ENCODE measurements at regions not wholly inside any gene's neighbourhood (a gene's known extent, or its start where the extent isn't known, plus 50 kb on each side); places are given as distances from the start of the nearest gene placed in this dataset.
"Not testable (repeated sequence)": the region's sequence is repeated elsewhere in the genome, so short reads cannot be mapped to it uniquely, and the experiment has no call there.

GRCh38 chr12:17116538-17116937, 510.6 kb upstream of the LMO3 start:
- DNase-seq; H3K36me3 ChIP-seq (ENCODE audit: control insufficient read depth in 1 of 2, insufficient read depth in 2 of 2, low read length in 1 of 2); H3K4me1 ChIP-seq (ENCODE audit: control insufficient read depth in 1 of 2, insufficient read depth in 2 of 2, low read length in 2 of 2); H3K9me3 ChIP-seq (ENCODE audit: control insufficient read depth, low read length); intact Hi-C loops (cut with DNase I); H3K27me3 ChIP-seq (ENCODE audit: control insufficient read depth in 1 of 2, insufficient read depth in 2 of 2, low read length in 1 of 2); ATAC-seq (ENCODE audit: low FRiP score); H3K27ac ChIP-seq (ENCODE audit: low read depth in 1 of 2, low read length in 2 of 2); H3K4me3 ChIP-seq (ENCODE audit: low read length in 2 of 2): not testable (repeated sequence)
- WGBS, 2 donors, result 84 to 86% methylated on average over 3 of the region's 3 CpGs

GRCh38 chr12:17110316-17110715, 504.4 kb upstream of the LMO3 start:
- Histone ChIP-seq H3K4me3 (ENCODE audit: low read length in 2 of 2) (no peak overlapping the region), H3K27me3 (ENCODE audit: control insufficient read depth in 1 of 2, insufficient read depth in 2 of 2, low read length in 1 of 2) (no peaks in the 10 kb centered on the region), H3K27ac (ENCODE audit: low read depth in 1 of 2, low read length in 2 of 2) (no peak overlapping the region), H3K36me3 (ENCODE audit: control insufficient read depth in 1 of 2, insufficient read depth in 2 of 2, low read length in 1 of 2) (no peaks in the 10 kb centered on the region), H3K4me1 (ENCODE audit: control insufficient read depth in 1 of 2, insufficient read depth in 2 of 2, low read length in 2 of 2) (no peaks in the 10 kb centered on the region), H3K9me3 (ENCODE audit: control insufficient read depth, low read length) (no peaks in the 10 kb centered on the region)
- ATAC-seq (ENCODE audit: low FRiP score), result no peak
- no peak for DNase-seq
- intact Hi-C loops (cut with DNase I), result no loop called here

- ATAC-seq (ENCODE audit: low FRiP score) (no peak), DNase-seq (no peak)
- Histone ChIP-seq H3K27ac (ENCODE audit: low read depth in 1 of 2, low read length in 2 of 2) (no peak overlapping the region), H3K4me1 (ENCODE audit: control insufficient read depth in 1 of 2, insufficient read depth in 2 of 2, low read length in 2 of 2) (no peaks in the 10 kb centered on the region), H3K4me3 (ENCODE audit: low read length in 2 of 2) (no peak overlapping the region), H3K36me3 (ENCODE audit: control insufficient read depth in 1 of 2, insufficient read depth in 2 of 2, low read length in 1 of 2) (no peaks in the 10 kb centered on the region), H3K9me3 (ENCODE audit: control insufficient read depth, low read length) (no peaks in the 10 kb centered on the region), H3K27me3 (ENCODE audit: control insufficient read depth in 1 of 2, insufficient read depth in 2 of 2, low read length in 1 of 2) (no peaks in the 10 kb centered on the region)
- WGBS, 2 donors, result 30 to 52% methylated on average over 3 of the region's 3 CpGs
- intact Hi-C loops (cut with DNase I), result no loop called here
Measured at GRCh38 chr12:17108877-17109541, 503.0 kb upstream of the LMO3 start.

- Histone ChIP-seq H3K27me3 (ENCODE audit: control insufficient read depth in 1 of 2, insufficient read depth in 2 of 2, low read length in 1 of 2) (no peaks in the 10 kb centered on the region), H3K4me3 (ENCODE audit: low read length in 2 of 2) (no peak overlapping the region), H3K4me1 (ENCODE audit: control insufficient read depth in 1 of 2, insufficient read depth in 2 of 2, low read length in 2 of 2) (no peaks in the 10 kb centered on the region), H3K27ac (ENCODE audit: low read depth in 1 of 2, low read length in 2 of 2) (no peak overlapping the region), H3K9me3 (ENCODE audit: control insufficient read depth, low read length) (no peaks in the 10 kb centered on the region), H3K36me3 (ENCODE audit: control insufficient read depth in 1 of 2, insufficient read depth in 2 of 2, low read length in 1 of 2) (no peaks in the 10 kb centered on the region)
- DNase-seq, result no peak
- WGBS, 2 donors, result 41 to 54% methylated on average over 2 of the region's 2 CpGs
- ATAC-seq (ENCODE audit: low FRiP score), result no peak
- intact Hi-C loops (cut with DNase I), result no loop called here
Measured at GRCh38 chr12:17104801-17105200, 498.8 kb upstream of the LMO3 start.

- Histone ChIP-seq H3K4me3 (ENCODE audit: low read length in 2 of 2) (no peak overlapping the region), H3K36me3 (ENCODE audit: control insufficient read depth in 1 of 2, insufficient read depth in 2 of 2, low read length in 1 of 2) (no peaks in the 10 kb centered on the region), H3K27me3 (ENCODE audit: control insufficient read depth in 1 of 2, insufficient read depth in 2 of 2, low read length in 1 of 2) (no peaks in the 10 kb centered on the region), H3K4me1 (ENCODE audit: control insufficient read depth in 1 of 2, insufficient read depth in 2 of 2, low read length in 2 of 2) (no peaks in the 10 kb centered on the region), H3K27ac (ENCODE audit: low read depth in 1 of 2, low read length in 2 of 2) (no peak overlapping the region), H3K9me3 (ENCODE audit: control insufficient read depth, low read length) (peaks cover 2% of the 10 kb centered on the region)
- ATAC-seq (ENCODE audit: low FRiP score) (no peak), DNase-seq (no peak)
- intact Hi-C loops (cut with DNase I), result no loop called here
- 80 to 82% methylated on average over 11 of the region's 11 CpGs for WGBS, 2 donors
Measured at GRCh38 chr12:17097674-17098073, 491.7 kb upstream of the LMO3 start.

GRCh38 chr12:17084831-17085230, 478.9 kb upstream of the LMO3 start:
- Histone ChIP-seq H3K27me3 (ENCODE audit: control insufficient read depth in 1 of 2, insufficient read depth in 2 of 2, low read length in 1 of 2) (no peaks in the 10 kb centered on the region), H3K27ac (ENCODE audit: low read depth in 1 of 2, low read length in 2 of 2) (no peak overlapping the region), H3K9me3 (ENCODE audit: control insufficient read depth, low read length) (no peaks in the 10 kb centered on the region), H3K4me1 (ENCODE audit: control insufficient read depth in 1 of 2, insufficient read depth in 2 of 2, low read length in 2 of 2) (no peaks in the 10 kb centered on the region), H3K36me3 (ENCODE audit: control insufficient read depth in 1 of 2, insufficient read depth in 2 of 2, low read length in 1 of 2) (no peaks in the 10 kb centered on the region), H3K4me3 (ENCODE audit: low read length in 2 of 2) (no peak overlapping the region)
- DNase-seq (no peak), ATAC-seq (ENCODE audit: low FRiP score) (no peak)
- intact Hi-C loops (cut with DNase I), result no loop called here

- H3K27me3 ChIP-seq (ENCODE audit: control insufficient read depth in 1 of 2, insufficient read depth in 2 of 2, low read length in 1 of 2), result no peaks in the 10 kb centered on the region
- WGBS, 2 donors, result 87% methylated on average over 4 of the region's 4 CpGs
- DNase-seq (no peak), ATAC-seq (ENCODE audit: low FRiP score) (no peak)
- no peak overlapping the region for H3K4me3 ChIP-seq (ENCODE audit: low read length in 2 of 2)
- no peak overlapping the region for H3K27ac ChIP-seq (ENCODE audit: low read depth in 1 of 2, low read length in 2 of 2)
- intact Hi-C loops (cut with DNase I), result no loop called here
- H3K4me1 ChIP-seq (ENCODE audit: control insufficient read depth in 1 of 2, insufficient read depth in 2 of 2, low read length in 2 of 2), result no peaks in the 10 kb centered on the region
- no peaks in the 10 kb centered on the region for H3K9me3 ChIP-seq (ENCODE audit: control insufficient read depth, low read length)
- no peaks in the 10 kb centered on the region for H3K36me3 ChIP-seq (ENCODE audit: control insufficient read depth in 1 of 2, insufficient read depth in 2 of 2, low read length in 1 of 2)
Measured at GRCh38 chr12:17079251-17079909, 473.4 kb upstream of the LMO3 start.

- intact Hi-C loops (cut with DNase I), result no loop called here
- DNase-seq, result no peak
- H3K4me1 ChIP-seq (ENCODE audit: control insufficient read depth in 1 of 2, insufficient read depth in 2 of 2, low read length in 2 of 2), result no peaks in the 10 kb centered on the region
- no peak for ATAC-seq (ENCODE audit: low FRiP score)
- H3K27ac ChIP-seq (ENCODE audit: low read depth in 1 of 2, low read length in 2 of 2), result no peak overlapping the region
- no peaks in the 10 kb centered on the region for H3K36me3 ChIP-seq (ENCODE audit: control insufficient read depth in 1 of 2, insufficient read depth in 2 of 2, low read length in 1 of 2)
- H3K4me3 ChIP-seq (ENCODE audit: low read length in 2 of 2), result no peak overlapping the region
- H3K9me3 ChIP-seq (ENCODE audit: control insufficient read depth, low read length), result no peaks in the 10 kb centered on the region
- H3K27me3 ChIP-seq (ENCODE audit: control insufficient read depth in 1 of 2, insufficient read depth in 2 of 2, low read length in 1 of 2), result no peaks in the 10 kb centered on the region
- WGBS, 2 donors, result 75 to 89% methylated on average over 3 of the region's 3 CpGs
Measured at GRCh38 chr12:17077594-17077993, 471.6 kb upstream of the LMO3 start.

- no peak overlapping the region for H3K27ac ChIP-seq (ENCODE audit: low read depth in 1 of 2, low read length in 2 of 2)
- no peaks in the 10 kb centered on the region for H3K4me1 ChIP-seq (ENCODE audit: control insufficient read depth in 1 of 2, insufficient read depth in 2 of 2, low read length in 2 of 2)
- intact Hi-C loops (cut with DNase I), result no loop called here
- no peak overlapping the region for H3K4me3 ChIP-seq (ENCODE audit: low read length in 2 of 2)
- DNase-seq (no peak), ATAC-seq (ENCODE audit: low FRiP score) (no peak)
- no peaks in the 10 kb centered on the region for H3K36me3 ChIP-seq (ENCODE audit: control insufficient read depth in 1 of 2, insufficient read depth in 2 of 2, low read length in 1 of 2)
- H3K27me3 ChIP-seq (ENCODE audit: control insufficient read depth in 1 of 2, insufficient read depth in 2 of 2, low read length in 1 of 2), result no peaks in the 10 kb centered on the region
- H3K9me3 ChIP-seq (ENCODE audit: control insufficient read depth, low read length), result no peaks in the 10 kb centered on the region
Measured at GRCh38 chr12:17076811-17077210, 470.8 kb upstream of the LMO3 start.
